ENCODE measurements at regions not wholly inside any gene's neighbourhood (a gene's known extent, or its start where the extent isn't known, plus 50 kb on each side); places are given as distances from the start of the nearest gene placed in this dataset.

GRCh38 chr2:219728991-219729487, 101.6 kb downstream of the SLC4A3 start:
- Mint-ChIP-seq H3K4me3 (ENCODE audit: unreplicated experiment) (no peak overlapping the region), H3K27ac (ENCODE audit: unreplicated experiment) (no peak overlapping the region), H3K9me3 (ENCODE audit: unreplicated experiment) (no peaks in the 10 kb centered on the region), H3K4me1 (ENCODE audit: low read depth, unreplicated experiment) (peaks cover 3% of the 10 kb centered on the region), H3K36me3 (ENCODE audit: low read depth, unreplicated experiment) (no peaks in the 10 kb centered on the region), H3K27me3 (ENCODE audit: low read depth, unreplicated experiment) (no peaks in the 10 kb centered on the region)
- H3K9ac ChIP-seq (ENCODE audit: low read length) = no peak overlapping the region
- no peaks in the 10 kb centered on the region for H3K27me3 ChIP-seq (ENCODE audit: insufficient read depth, low read length)
- DNase-seq (ENCODE audit: low read depth) (peak; percentile 76), FAIRE-seq (no peak)
- H3K27ac ChIP-seq (ENCODE audit: low read depth, low read length) = no peak overlapping the region
- no peaks in the 10 kb centered on the region for H3K36me3 ChIP-seq (ENCODE audit: insufficient read depth, low read length)
- H2AFZ ChIP-seq (ENCODE audit: low read depth, low read length) = no peak overlapping the region
- no peaks in the 10 kb centered on the region for H3K79me2 ChIP-seq (ENCODE audit: insufficient read depth, low read length)
- TF ChIP-seq CTCF (IDR thresholded peaks at IDR 0.05; ENCODE audit: insufficient read depth, low read depth, low read length) = no peak
- TF ChIP-seq EZH2 (IDR thresholded peaks at IDR 0.05; ENCODE audit: insufficient read depth, low read length) = no peak
- no peaks in the 10 kb centered on the region for H3K4me1 ChIP-seq (ENCODE audit: insufficient read depth, low read length)
- H3K9me3 ChIP-seq (ENCODE audit: insufficient read depth, low read depth, low read length) = no peaks in the 10 kb centered on the region
- H4K20me1 ChIP-seq (ENCODE audit: insufficient read depth, low read length) = no peaks in the 10 kb centered on the region
- no peak overlapping the region for H3K4me2 ChIP-seq (ENCODE audit: low read length)
- no peak overlapping the region for H3K4me3 ChIP-seq (ENCODE audit: insufficient read depth, low read depth, low read length)

- Histone ChIP-seq H3K9ac (ENCODE audit: low read length) (no peak overlapping the region), H3K9me3 (ENCODE audit: insufficient read depth, low read depth, low read length) (no peaks in the 10 kb centered on the region), H3K36me3 (ENCODE audit: insufficient read depth, low read length) (no peaks in the 10 kb centered on the region), H3K27ac (ENCODE audit: low read depth, low read length) (no peak overlapping the region), H4K20me1 (ENCODE audit: insufficient read depth, low read length) (no peaks in the 10 kb centered on the region), H3K27me3 (ENCODE audit: insufficient read depth, low read length) (no peaks in the 10 kb centered on the region), H3K4me3 (ENCODE audit: insufficient read depth, low read depth, low read length) (no peak overlapping the region), H2AFZ (ENCODE audit: low read depth, low read length) (no peak overlapping the region), H3K79me2 (ENCODE audit: insufficient read depth, low read length) (no peaks in the 10 kb centered on the region), H3K4me1 (ENCODE audit: insufficient read depth, low read length) (no peaks in the 10 kb centered on the region), H3K4me2 (ENCODE audit: low read length) (no peak overlapping the region)
- Mint-ChIP-seq H3K27me3 (ENCODE audit: low read depth, unreplicated experiment) (no peaks in the 10 kb centered on the region), H3K36me3 (ENCODE audit: low read depth, unreplicated experiment) (no peaks in the 10 kb centered on the region), H3K4me1 (ENCODE audit: low read depth, unreplicated experiment) (peaks cover 3% of the 10 kb centered on the region), H3K27ac (ENCODE audit: unreplicated experiment) (no peak overlapping the region), H3K9me3 (ENCODE audit: unreplicated experiment) (no peaks in the 10 kb centered on the region), H3K4me3 (ENCODE audit: unreplicated experiment) (no peak overlapping the region)
- TF ChIP-seq CTCF (IDR thresholded peaks at IDR 0.05; ENCODE audit: insufficient read depth, low read depth, low read length) = no peak
- no peak for TF ChIP-seq EZH2 (IDR thresholded peaks at IDR 0.05; ENCODE audit: insufficient read depth, low read length)
- DNase-seq (ENCODE audit: low read depth) (no peak), FAIRE-seq (no peak)
Measured at GRCh38 chr2:219731173-219731572, 103.7 kb downstream of the SLC4A3 start.

GRCh38 chr2:219733106-219733505, 105.7 kb downstream of the SLC4A3 start:
- Histone ChIP-seq H4K20me1 (ENCODE audit: insufficient read depth, low read length) (no peaks in the 10 kb centered on the region), H3K36me3 (ENCODE audit: insufficient read depth, low read length) (no peaks in the 10 kb centered on the region), H3K9me3 (ENCODE audit: insufficient read depth, low read depth, low read length) (no peaks in the 10 kb centered on the region), H3K27me3 (ENCODE audit: insufficient read depth, low read length) (no peaks in the 10 kb centered on the region), H2AFZ (ENCODE audit: low read depth, low read length) (no peak overlapping the region), H3K4me3 (ENCODE audit: insufficient read depth, low read depth, low read length) (no peak overlapping the region), H3K27ac (ENCODE audit: low read depth, low read length) (no peak overlapping the region), H3K79me2 (ENCODE audit: insufficient read depth, low read length) (no peaks in the 10 kb centered on the region), H3K4me1 (ENCODE audit: insufficient read depth, low read length) (no peaks in the 10 kb centered on the region), H3K9ac (ENCODE audit: low read length) (no peak overlapping the region), H3K4me2 (ENCODE audit: low read length) (no peak overlapping the region)
- no peak for FAIRE-seq
- H3K27me3 Mint-ChIP-seq (ENCODE audit: low read depth, unreplicated experiment) = no peaks in the 10 kb centered on the region
- TF ChIP-seq CTCF (IDR thresholded peaks at IDR 0.05; ENCODE audit: insufficient read depth, low read depth, low read length) = no peak
- TF ChIP-seq EZH2 (IDR thresholded peaks at IDR 0.05; ENCODE audit: insufficient read depth, low read length) = no peak
- no peak for DNase-seq (ENCODE audit: low read depth)
- H3K4me3 Mint-ChIP-seq (ENCODE audit: unreplicated experiment) = no peak overlapping the region
- H3K9me3 Mint-ChIP-seq (ENCODE audit: unreplicated experiment) = no peaks in the 10 kb centered on the region
- peaks cover 3% of the 10 kb centered on the region for H3K4me1 Mint-ChIP-seq (ENCODE audit: low read depth, unreplicated experiment)
- no peak overlapping the region for H3K27ac Mint-ChIP-seq (ENCODE audit: unreplicated experiment)
- no peaks in the 10 kb centered on the region for H3K36me3 Mint-ChIP-seq (ENCODE audit: low read depth, unreplicated experiment)
